Large intestine (tissue), 3 donors: ENCODE measurements at regions not wholly inside any gene's neighbourhood (a gene's known extent, or its start where the extent isn't known, plus 50 kb on each side); places are given as distances from the start of the nearest gene placed in this dataset.

Experiments used
- DNase-seq, 2 donors: peaks; one replicate each; pipeline versions ENCODE4 v3.0.0 to v3.0.0-alpha.2; 2013
- H3K27ac ChIP-seq: one replicate; pipeline ENCODE4 v1.5.1; 2013; ENCODE audit warnings: low read length
- H3K27me3 ChIP-seq: 2 replicates; pipeline ENCODE4 v1.6.1; 2013; ENCODE audit warnings: low read length; ENCODE audit not compliant: control insufficient read depth, insufficient read depth
- H3K36me3 ChIP-seq: 2 replicates; pipeline ENCODE4 v1.6.1; 2013; ENCODE audit warnings: low read length; ENCODE audit not compliant: control insufficient read depth, insufficient read depth
- H3K4me1 ChIP-seq: one replicate; pipeline ENCODE4 v1.6.1; 2013; ENCODE audit warnings: low read length; ENCODE audit not compliant: control insufficient read depth, insufficient read depth
- H3K4me3 ChIP-seq: one replicate; pipeline ENCODE4 v1.5.1; 2013; ENCODE audit warnings: low read length
- H3K9me3 ChIP-seq: one replicate; pipeline ENCODE4 v1.6.1; 2013; ENCODE audit warnings: mild to moderate bottlenecking, low read depth, low read length, moderate library complexity; ENCODE audit not compliant: control insufficient read depth
- WGBS: methylation state at CpG from one replicate; pipeline ENCODE4 v1.1.5; 2013; ENCODE audit warnings: low lambda C conversion rate; ENCODE audit not compliant: insufficient coverage; 5-methylcytosine and 5-hydroxymethylcytosine counted together

- Histone ChIP-seq H3K4me3 (no peak overlapping the region), H3K36me3 (no peaks in the 10 kb centered on the region), H3K4me1 (peaks cover 2% of the 10 kb centered on the region), H3K27me3 (no peaks in the 10 kb centered on the region), H3K9me3 (no peaks in the 10 kb centered on the region), H3K27ac (no peak overlapping the region)
- no CpG with 5 or more reads among the region's 14 CpGs for WGBS
- no peak for DNase-seq
These were observed 125.9 kb upstream of the IRF2BP2 start for GRCh38 chr1:234735916-234736315.

- no CpG with 5 or more reads among the region's 14 CpGs for WGBS
- peaks cover 4% of the 10 kb centered on the region for H3K4me1 ChIP-seq
- no peaks in the 10 kb centered on the region for H3K9me3 ChIP-seq
- H3K36me3 ChIP-seq: no peaks in the 10 kb centered on the region
- no peak overlapping the region for H3K4me3 ChIP-seq
- no peaks in the 10 kb centered on the region for H3K27me3 ChIP-seq
- DNase-seq: no peak
- H3K27ac ChIP-seq: no peak overlapping the region
These were observed 125.5 kb upstream of the IRF2BP2 start for GRCh38 chr1:234735476-234735875.

DNA sequence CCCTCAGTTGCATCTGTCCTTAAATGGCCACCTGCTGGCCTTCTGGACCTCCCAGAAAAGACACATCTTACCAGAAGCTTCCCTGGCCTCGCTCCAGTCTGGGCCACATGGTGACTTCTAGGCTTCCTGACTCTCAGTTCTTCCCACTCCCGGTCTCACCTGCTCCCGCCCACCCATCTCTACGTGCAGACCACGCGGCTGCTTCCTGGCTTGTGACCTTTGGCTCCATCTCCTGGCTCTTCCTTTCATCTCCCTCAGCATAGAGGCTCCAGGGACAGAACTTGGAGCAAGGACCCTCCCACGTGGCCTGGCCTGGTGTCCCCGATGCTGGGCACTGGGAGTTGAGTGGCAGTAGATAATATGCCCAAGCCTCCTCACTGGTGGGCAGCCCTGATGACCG is 124.9 kb upstream of the IRF2BP2 start:
- Histone ChIP-seq H3K36me3 (no peaks in the 10 kb centered on the region), H3K4me3 (no peak overlapping the region), H3K27me3 (no peaks in the 10 kb centered on the region), H3K9me3 (no peaks in the 10 kb centered on the region), H3K4me1 (peaks cover 4% of the 10 kb centered on the region), H3K27ac (no peak overlapping the region)
- WGBS: 48% methylated on average over 3 of the region's 9 CpGs
- DNase-seq: peak in 1 of 2 donors; percentile 50

DNA sequence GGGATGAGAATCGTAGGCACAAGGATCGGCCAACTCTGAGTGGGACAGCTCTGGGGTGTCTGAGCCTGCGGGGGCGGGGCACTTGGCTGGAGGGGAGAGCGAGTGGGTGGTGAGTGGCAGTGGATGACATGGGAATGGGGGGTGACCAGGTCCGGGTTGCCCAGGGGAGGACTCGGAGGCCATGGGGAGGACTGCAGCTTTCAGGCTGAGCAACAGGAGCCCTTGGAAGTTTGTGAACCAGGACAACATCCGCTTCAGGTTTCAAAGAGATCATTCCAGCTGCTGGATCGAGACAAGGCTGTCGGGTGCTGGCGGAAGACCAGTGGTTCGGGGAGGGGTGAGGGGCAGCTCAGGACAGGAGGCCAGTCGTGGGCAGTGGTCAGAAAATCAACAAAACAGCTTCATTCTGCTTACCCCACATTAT is 124.4 kb upstream of the IRF2BP2 start:
- WGBS: 90% methylated on average over 2 of the region's 13 CpGs
- H3K4me3 ChIP-seq: no peak overlapping the region

DNA sequence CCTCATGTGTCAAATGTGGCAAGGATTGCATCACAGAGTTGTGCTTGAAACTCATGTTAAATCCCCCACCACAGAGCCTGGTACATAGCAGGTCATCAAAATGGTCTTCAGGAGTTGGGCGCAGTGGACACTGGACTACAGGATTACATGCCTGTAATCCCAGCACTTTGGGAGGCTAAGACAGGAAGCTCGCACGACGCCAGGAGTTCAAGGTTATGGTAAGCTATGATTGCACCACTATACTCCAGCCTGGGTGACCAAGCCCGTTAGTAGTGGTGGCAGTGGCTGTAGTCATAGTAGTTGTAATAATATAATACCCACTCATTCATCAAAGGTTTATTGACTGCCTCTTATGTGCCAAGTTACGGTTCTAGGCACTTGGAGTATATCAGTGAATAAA is 123.4 kb upstream of the IRF2BP2 start:
- H3K9me3 ChIP-seq: no peaks in the 10 kb centered on the region
- no peak overlapping the region for H3K4me3 ChIP-seq
- no peaks in the 10 kb centered on the region for H3K36me3 ChIP-seq
- H3K27me3 ChIP-seq: no peaks in the 10 kb centered on the region
- H3K4me1 ChIP-seq: peaks cover 7% of the 10 kb centered on the region
- no peak for DNase-seq
- WGBS: no CpG with 5 or more reads among the region's 6 CpGs
- H3K27ac ChIP-seq: no peak overlapping the region

More for the DNA sequence above, 124.4 kb upstream of the IRF2BP2 start:
- Histone ChIP-seq H3K36me3 (no peaks in the 10 kb centered on the region), H3K27ac (no peak overlapping the region), H3K4me1 (peaks cover 4% of the 10 kb centered on the region), H3K27me3 (no peaks in the 10 kb centered on the region), H3K9me3 (no peaks in the 10 kb centered on the region)
- no peak for DNase-seq

- no peaks in the 10 kb centered on the region for H3K27me3 ChIP-seq
- WGBS: 100% methylated on average over 2 of the region's 16 CpGs
- no peaks in the 10 kb centered on the region for H3K9me3 ChIP-seq
- no peak for DNase-seq
- no peak overlapping the region for H3K4me3 ChIP-seq
- H3K4me1 ChIP-seq: peaks cover 8% of the 10 kb centered on the region
- no peak overlapping the region for H3K27ac ChIP-seq
- H3K36me3 ChIP-seq: no peaks in the 10 kb centered on the region
These were observed 122.9 kb upstream of the IRF2BP2 start for GRCh38 chr1:234732671-234733390.

DNA sequence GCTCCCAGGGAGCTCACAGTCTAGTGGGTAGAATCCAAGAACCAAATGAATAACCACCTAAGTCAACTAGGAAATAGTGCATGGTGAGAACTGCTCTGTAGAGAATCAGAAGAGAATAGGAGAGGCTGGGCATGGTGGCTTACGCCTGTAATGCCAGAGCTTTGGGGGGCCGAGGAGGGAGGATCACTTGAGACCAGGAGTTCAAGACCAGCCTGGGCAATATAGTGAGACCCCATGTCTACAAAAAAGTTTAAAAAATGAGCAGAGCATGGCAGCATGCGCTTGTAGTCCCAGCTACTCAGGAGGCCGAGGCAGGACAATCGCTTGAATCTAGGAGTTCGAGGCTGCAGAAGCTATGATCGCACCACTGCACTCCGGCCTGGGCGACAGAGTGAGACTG is 122.3 kb upstream of the IRF2BP2 start:
- DNase-seq: no peak
- H3K27ac ChIP-seq: no peak overlapping the region
- no peaks in the 10 kb centered on the region for H3K9me3 ChIP-seq
- no CpG with 5 or more reads among the region's 9 CpGs for WGBS
- no peaks in the 10 kb centered on the region for H3K36me3 ChIP-seq
- no peaks in the 10 kb centered on the region for H3K27me3 ChIP-seq
- peaks cover 13% of the 10 kb centered on the region for H3K4me1 ChIP-seq
- no peak overlapping the region for H3K4me3 ChIP-seq

DNA sequence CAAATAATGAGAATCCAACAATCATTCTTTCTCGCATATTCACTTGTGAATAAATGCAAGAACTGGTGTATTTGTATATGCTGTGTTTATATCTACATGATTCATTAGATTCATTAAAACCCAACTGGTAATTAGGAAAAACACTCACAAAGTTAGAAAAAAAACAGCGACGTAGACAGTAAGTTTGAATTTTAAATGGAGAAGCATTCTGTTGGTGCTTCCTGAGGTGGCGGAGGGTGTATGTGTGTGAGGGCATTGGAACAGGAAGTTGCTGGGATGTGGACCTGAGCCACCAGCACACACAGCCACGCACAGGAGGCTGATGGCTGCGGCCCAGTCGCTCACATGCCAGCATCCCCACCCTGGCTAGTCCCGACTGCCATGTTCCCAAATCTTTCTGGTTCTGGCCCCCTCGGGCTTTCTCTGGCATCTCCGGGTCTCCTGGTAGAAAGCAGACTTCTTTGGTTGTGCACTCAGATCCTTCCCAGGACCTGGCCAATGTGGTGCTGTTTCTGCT is 121.6 kb upstream of the IRF2BP2 start:
- Histone ChIP-seq H3K4me3 (no peak overlapping the region), H3K36me3 (no peaks in the 10 kb centered on the region), H3K27me3 (no peaks in the 10 kb centered on the region), H3K27ac (no peak overlapping the region), H3K4me1 (peaks cover 20% of the 10 kb centered on the region), H3K9me3 (no peaks in the 10 kb centered on the region)
- 80% methylated on average over 1 of the region's 10 CpGs for WGBS
- no peak for DNase-seq

GRCh38 chr1:234730770-234731568 is 121.0 kb upstream of the IRF2BP2 start:
- DNase-seq: no peak
- Histone ChIP-seq H3K27me3 (no peaks in the 10 kb centered on the region), H3K4me1 (peaks cover 26% of the 10 kb centered on the region), H3K27ac (no peak overlapping the region), H3K4me3 (no peak overlapping the region), H3K9me3 (no peaks in the 10 kb centered on the region), H3K36me3 (no peaks in the 10 kb centered on the region)
- WGBS: no CpG with 5 or more reads among the region's 6 CpGs

- Histone ChIP-seq H3K27ac (no peak overlapping the region), H3K9me3 (no peaks in the 10 kb centered on the region), H3K36me3 (no peaks in the 10 kb centered on the region), H3K27me3 (no peaks in the 10 kb centered on the region), H3K4me1 (peaks cover 32% of the 10 kb centered on the region), H3K4me3 (no peak overlapping the region)
- no peak for DNase-seq
- WGBS: no CpG with 5 or more reads among the region's 1 CpG
These were observed 120.4 kb upstream of the IRF2BP2 start for GRCh38 chr1:234730475-234730769.
